HG02763 (cell line): ENCODE measurements at regions not wholly inside any gene's neighbourhood (a gene's known extent, or its start where the extent isn't known, plus 50 kb on each side); places are given as distances from the start of the nearest gene placed in this dataset.

ENCODE experiments used
- ATAC-seq: cut with Tn5 transposase; IDR thresholded peaks from one replicate; pipeline ENCODE4 v1.9.1; 2021; ENCODE audit warnings: mild to moderate bottlenecking, moderate library complexity; ENCODE audit not compliant: unreplicated experiment

- no peak for ATAC-seq
Observed at GRCh38 chr14:55929136-55929535, 189.1 kb upstream of the PELI2 start.

DNA sequence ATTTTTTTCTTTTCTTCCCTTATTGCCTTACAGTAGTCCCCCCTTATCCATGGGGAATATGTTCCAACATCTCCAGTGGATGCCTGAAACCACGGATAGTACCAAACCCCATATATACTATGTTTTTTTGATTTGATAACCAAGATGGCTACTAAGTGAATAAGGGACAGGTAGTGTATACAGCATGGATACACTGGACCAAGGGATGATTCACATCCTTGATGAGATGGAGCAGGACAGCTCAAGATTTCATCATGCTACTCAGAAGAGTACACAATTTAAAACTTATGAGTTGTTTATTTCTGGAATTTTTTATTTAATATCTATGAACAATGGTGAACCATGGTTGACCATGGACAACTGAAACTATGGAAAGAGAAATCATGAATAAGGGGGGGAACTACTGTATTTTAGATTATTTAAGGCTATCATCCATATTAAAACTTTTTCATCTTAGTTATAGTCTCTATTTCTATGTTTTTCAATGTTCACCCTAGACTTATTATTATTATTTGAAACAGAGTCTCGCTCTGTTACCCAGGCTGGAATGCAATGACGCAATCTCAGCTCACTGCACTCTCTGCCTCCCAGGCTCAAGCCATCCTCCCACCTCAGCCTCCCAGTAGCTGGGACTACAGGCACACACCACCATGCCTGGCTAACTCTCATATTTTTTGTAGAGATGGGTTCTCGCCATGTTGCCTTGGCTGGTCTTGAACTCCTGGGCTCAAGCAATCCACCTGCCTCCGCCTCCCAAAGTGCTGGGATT lies 188.0 kb upstream of the PELI2 start:
- ATAC-seq = no peak

GRCh38 chr14:55936691-55937090 lies 181.5 kb upstream of the PELI2 start:
- no peak for ATAC-seq

- ATAC-seq = no peak
Observed at GRCh38 chr14:55938249-55938791, 179.9 kb upstream of the PELI2 start.

DNA sequence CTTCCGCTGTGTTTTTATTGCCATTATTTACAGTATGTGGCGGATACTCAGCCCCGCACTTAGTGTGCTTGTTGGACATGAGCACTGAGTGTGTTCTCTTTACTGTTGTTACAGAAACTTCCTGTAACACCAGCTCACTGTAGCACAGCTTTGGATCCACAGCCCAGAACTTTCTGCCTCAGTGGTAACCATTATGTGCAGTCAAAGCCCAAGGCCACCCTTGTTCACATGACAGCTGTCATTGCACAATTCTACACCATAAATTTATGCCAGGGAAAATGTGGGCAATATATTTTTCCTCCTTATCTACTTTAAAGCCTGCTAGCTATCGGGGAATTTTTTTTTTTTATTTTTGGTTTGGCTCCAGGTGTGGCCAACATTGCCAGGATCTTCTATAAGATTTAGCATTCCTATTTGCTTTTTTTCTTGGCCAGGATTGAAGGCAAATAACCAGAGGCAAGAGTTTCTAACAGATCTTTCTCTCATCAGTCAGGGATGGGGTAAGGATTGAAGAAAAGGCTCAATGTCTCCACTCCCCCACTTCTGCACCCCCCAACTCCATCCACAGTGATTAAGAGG lies 176.0 kb upstream of the PELI2 start:
- no peak for ATAC-seq

- no peak for ATAC-seq
Observed at GRCh38 chr14:55942826-55943225, 175.4 kb upstream of the PELI2 start.

DNA sequence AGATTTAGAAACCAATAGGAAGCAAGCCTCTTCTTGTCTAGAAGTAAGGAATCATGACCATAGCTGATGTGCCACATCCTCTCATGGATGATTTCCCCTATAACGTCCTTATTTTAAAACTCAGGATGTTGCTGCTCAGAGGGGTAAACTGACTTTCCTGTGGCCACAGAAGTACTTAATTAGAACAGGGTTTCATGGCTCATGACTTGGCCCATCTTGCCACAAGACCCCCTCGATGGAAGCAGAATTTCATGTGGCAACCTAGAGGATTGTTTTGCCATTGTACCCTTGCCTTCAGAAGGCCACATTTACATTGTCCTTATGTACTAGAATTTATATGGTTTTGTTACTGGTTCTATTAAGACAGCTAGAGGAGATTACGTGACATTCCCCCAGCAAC lies 173.5 kb upstream of the PELI2 start:
- no peak for ATAC-seq

DNA sequence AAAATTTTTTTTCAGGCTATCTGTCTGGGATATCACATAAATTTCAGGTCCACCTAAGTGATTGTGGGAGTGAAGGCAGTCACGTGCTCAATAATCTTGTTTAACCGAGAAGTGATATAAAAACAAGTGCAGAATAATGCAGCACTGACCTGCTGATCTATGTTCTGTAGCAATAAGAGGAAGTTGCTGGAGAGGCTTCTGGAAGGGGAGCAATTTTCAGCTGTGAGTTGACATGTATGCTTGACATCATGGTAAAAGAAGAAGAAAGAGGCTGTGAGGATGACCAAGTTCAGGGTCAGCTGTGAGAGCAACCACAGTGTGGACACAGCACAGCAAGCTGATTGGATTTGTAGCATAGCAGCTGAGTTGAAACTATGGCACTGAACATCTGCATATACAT lies 172.0 kb upstream of the PELI2 start:
- no peak for ATAC-seq

GRCh38 chr14:55948399-55948798 lies 169.8 kb upstream of the PELI2 start:
- ATAC-seq = no peak

GRCh38 chr14:55949708-55950107 lies 168.5 kb upstream of the PELI2 start:
- ATAC-seq = no peak

DNA sequence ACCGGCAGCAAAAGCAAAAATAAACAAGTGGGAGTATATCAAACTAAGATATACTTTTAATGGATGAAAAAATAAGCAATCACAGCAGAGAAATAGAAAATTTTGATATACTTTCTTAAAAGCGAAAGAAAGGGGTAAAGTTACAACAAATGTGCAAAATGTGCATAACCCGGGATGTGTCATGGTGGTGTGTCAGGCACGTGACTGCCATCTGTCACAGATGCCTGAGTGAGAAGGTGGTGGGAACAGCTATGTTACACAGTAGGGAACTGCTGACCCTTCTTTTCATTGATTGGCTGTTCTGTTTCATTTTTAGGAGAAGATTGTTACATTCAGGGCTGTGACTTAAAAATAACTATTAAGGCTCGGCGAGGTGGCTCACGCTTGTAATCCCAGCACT lies 168.1 kb upstream of the PELI2 start:
- no peak for ATAC-seq

GRCh38 chr14:55951341-55952206 lies 166.6 kb upstream of the PELI2 start:
- no peak for ATAC-seq

DNA sequence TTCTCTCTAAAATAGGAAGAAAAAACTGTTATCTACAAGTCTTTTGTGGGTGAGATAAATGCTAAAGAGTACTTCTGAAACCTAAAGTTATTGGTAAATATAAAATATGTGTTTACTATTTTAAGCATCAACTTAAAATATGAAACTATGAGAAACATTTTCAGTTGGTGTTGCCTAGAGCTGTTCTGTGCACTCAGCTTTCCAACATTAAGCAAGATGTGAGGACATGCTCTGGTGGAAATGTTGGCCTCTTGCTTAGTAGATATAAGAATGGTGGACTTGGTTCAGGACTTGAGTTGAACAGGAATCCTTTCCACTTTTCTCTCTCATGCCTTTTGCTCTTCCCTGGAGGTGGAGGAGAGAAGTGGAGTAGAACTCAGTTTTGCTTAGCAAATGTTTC lies 164.1 kb upstream of the PELI2 start:
- no peak for ATAC-seq

GRCh38 chr14:55955175-55955574 lies 163.0 kb upstream of the PELI2 start:
- ATAC-seq = no peak

GRCh38 chr14:55957950-55958349 lies 160.3 kb upstream of the PELI2 start:
- no peak for ATAC-seq

DNA sequence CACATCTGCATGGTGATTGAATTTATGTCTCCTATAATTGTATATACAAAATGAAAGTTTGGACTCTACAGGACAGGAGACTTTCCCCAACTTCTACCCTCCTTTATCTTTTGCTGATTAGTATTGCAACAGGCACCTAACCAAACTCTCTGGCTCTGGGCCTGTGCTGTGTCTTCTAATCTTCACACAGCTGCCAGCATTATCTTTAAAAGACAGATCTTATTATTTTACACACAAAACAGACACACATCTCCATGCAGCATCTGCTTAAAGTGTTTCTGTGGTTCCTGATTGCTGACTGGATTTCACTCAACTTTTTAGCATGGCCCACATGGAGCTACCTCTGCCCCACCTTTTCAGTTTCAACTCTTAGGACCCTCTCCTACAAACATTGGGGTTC lies 154.9 kb upstream of the PELI2 start:
- ATAC-seq = no peak

GRCh38 chr14:55964091-55964490 lies 154.1 kb upstream of the PELI2 start:
- ATAC-seq = no peak

GRCh38 chr14:55964821-55965220 lies 153.4 kb upstream of the PELI2 start:
- no peak for ATAC-seq

DNA sequence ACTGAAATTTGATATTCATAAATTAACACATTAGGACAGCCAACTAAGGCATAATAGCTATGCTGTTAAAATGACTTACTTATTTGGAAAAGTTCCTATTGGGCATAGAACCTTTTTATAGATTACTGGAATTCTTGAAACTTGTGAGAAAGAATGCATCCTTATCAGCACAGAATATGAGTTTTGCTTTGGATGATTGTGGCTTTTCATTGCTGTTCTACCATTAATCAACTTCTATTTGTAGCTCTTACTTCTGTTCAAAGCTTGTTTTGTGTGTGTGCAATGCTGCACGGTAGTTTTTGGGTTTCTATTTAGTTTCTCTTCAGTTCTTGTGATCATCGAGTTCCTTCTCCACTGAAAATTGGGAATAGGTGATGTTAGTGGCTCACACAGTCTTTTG lies 152.4 kb upstream of the PELI2 start:
- no peak for ATAC-seq

DNA sequence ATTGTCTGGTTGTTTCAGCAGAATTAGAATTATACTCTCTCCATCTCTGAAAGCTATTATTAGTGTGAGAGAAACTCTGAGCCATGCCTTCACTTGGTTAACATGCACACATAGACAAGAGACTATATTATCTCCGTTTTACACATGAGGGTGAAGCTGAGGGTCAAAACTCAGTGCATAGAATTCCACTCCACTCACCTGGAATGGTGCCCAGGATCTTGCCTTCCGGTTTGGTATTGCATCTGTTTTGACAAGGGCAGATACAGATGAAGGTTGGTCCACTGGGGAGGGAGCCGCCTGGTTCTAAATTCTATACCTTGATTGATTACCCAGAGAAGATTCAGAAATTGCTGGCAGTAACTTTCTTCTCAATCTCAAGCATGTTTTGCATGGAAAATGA lies 149.5 kb upstream of the PELI2 start:
- ATAC-seq = no peak

GRCh38 chr14:55973285-55973800 lies 144.9 kb upstream of the PELI2 start:
- no peak for ATAC-seq
